Karpas-422 (cell line): ENCODE measurements at regions not wholly inside any gene's neighbourhood (a gene's known extent, or its start where the extent isn't known, plus 50 kb on each side); places are given as distances from the start of the nearest gene placed in this dataset.

Source experiments
- DNase-seq: peaks from one replicate; pipeline ENCODE4 v3.0.0-alpha.2; 2015
- H2AFZ ChIP-seq: fragments of 200-600 bp; sonication (generic); 2 replicates; pipeline ENCODE4 v1.6.1; 2014; ENCODE audit warnings: antibody characterized with exemption, low read length, mixed read lengths
- H3K27ac ChIP-seq: fragments of 200-600 bp; sonication (generic); 2 replicates; pipeline ENCODE4 v1.5.1; 2014; ENCODE audit warnings: mild to moderate bottlenecking, low read length, moderate library complexity
- H3K27me3 ChIP-seq: fragments of 200-600 bp; sonication (generic); 2 replicates; pipeline ENCODE4 v1.6.1; 2014; ENCODE audit warnings: low read length, mixed read lengths
- H3K36me3 ChIP-seq: fragments of 200-600 bp; sonication (generic); 2 replicates; pipeline ENCODE4 v1.6.1; 2014; ENCODE audit warnings: low read length, mixed read lengths; ENCODE audit not compliant: insufficient read depth
- H3K4me1 ChIP-seq: fragments of 200-600 bp; sonication (generic); 2 replicates; pipeline ENCODE4 v1.6.1; 2014; ENCODE audit warnings: mild to moderate bottlenecking, low read length, mixed read lengths
- H3K4me2 ChIP-seq: fragments of 200-600 bp; sonication (generic); 2 replicates; pipeline ENCODE4 v1.6.1; 2014; ENCODE audit warnings: low read length, low read depth, mild to moderate bottlenecking; ENCODE audit not compliant: poor library complexity, severe bottlenecking
- H3K4me3 ChIP-seq: fragments of 200-600 bp; sonication (generic); 2 replicates; pipeline ENCODE4 v1.5.1; 2014; ENCODE audit warnings: mild to moderate bottlenecking, antibody characterized with exemption, low read length, mixed read lengths
- H3K79me2 ChIP-seq: fragments of 200-600 bp; sonication (generic); 2 replicates; pipeline ENCODE4 v1.6.1; 2014; ENCODE audit warnings: mild to moderate bottlenecking, low read length, mixed read lengths
- H3K9ac ChIP-seq: fragments of 200-600 bp; sonication (generic); 2 replicates; pipeline ENCODE4 v1.6.0; 2014; ENCODE audit warnings: low read length
- H3K9me2 ChIP-seq: fragments of 200-600 bp; sonication (generic), shearing (Covaris generic); replicated peaks from 2 replicates; pipeline ENCODE4 v1.6.0; 2014; ENCODE audit warnings: mild to moderate bottlenecking, low read length, moderate library complexity; ENCODE audit not compliant: insufficient read depth
- H3K9me3 ChIP-seq: fragments of 300-700, 200-600 bp; sonication (generic); 2 replicates; pipeline ENCODE4 v1.6.1; 2014; ENCODE audit warnings: low read length, mixed read lengths
- H4K20me1 ChIP-seq: fragments of 200-600 bp; sonication (generic); 2 replicates; pipeline ENCODE4 v1.6.1; 2014; ENCODE audit warnings: mild to moderate bottlenecking, antibody characterized with exemption, low read length, low read depth; ENCODE audit not compliant: insufficient read depth

DNA sequence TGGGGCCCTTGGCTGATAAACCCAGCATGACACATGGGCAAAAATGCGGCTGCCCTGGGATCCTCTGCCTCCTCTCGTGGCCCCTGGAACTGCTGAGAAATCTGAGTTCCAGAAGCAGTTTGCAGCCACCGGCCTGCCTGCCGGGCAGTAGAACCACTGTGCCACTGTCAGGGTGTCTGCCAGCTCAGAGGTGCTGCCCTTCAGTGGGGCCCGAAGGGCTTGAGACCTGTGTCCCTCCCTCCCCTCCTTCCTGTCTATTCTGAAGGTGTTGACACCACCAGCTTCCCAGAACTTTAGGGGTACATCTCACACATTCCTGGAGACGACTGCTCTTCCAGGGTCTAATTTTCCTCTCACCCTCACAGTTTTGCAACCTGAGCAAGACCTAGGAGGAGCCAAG, 88.2 kb upstream of the POMGNT2 start:
- Histone ChIP-seq H2AFZ (no peak overlapping the region), H3K27ac (no peak overlapping the region)

DNA sequence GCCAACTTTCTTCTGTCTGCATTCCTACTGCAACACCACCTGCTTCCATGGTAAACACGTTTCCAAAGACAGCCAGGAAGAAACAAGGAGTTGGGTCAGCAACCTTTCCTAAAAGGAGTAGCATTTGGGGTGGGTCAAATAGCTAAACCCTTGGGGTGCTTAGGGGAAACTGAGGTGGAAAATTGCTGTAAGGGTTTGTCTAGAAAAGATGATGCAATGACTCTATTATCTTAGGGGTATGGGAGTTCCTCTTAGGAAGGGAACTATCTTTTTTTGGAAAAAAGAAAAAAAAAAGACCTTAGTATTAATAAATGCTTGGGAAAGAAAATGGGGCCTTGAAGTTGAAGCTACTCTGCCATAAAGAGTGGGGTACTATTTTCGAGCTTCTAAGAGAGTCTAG, 86.1 kb upstream of the POMGNT2 start:
- Histone ChIP-seq H3K9me2 (no peaks in the 10 kb centered on the region), H3K27ac (no peak overlapping the region), H3K9me3 (no peaks in the 10 kb centered on the region), H2AFZ (no peak overlapping the region), H3K4me2 (no peak overlapping the region), H3K9ac (no peak overlapping the region), H3K4me3 (no peak overlapping the region), H3K36me3 (no peaks in the 10 kb centered on the region), H3K79me2 (no peaks in the 10 kb centered on the region), H4K20me1 (no peaks in the 10 kb centered on the region), H3K4me1 (no peaks in the 10 kb centered on the region), H3K27me3 (no peaks in the 10 kb centered on the region)
- no peak for DNase-seq

More for the DNA sequence above, 88.2 kb upstream of the POMGNT2 start:
- H3K9me3 ChIP-seq: no peaks in the 10 kb centered on the region
- no peaks in the 10 kb centered on the region for H3K36me3 ChIP-seq
- no peak overlapping the region for H3K4me3 ChIP-seq
- no peak overlapping the region for H3K9ac ChIP-seq
- H3K27me3 ChIP-seq: no peaks in the 10 kb centered on the region
- no peaks in the 10 kb centered on the region for H3K9me2 ChIP-seq
- H3K4me1 ChIP-seq: no peaks in the 10 kb centered on the region
- no peak for DNase-seq
- no peak overlapping the region for H3K4me2 ChIP-seq
- H3K79me2 ChIP-seq: no peaks in the 10 kb centered on the region
- H4K20me1 ChIP-seq: no peaks in the 10 kb centered on the region

DNA sequence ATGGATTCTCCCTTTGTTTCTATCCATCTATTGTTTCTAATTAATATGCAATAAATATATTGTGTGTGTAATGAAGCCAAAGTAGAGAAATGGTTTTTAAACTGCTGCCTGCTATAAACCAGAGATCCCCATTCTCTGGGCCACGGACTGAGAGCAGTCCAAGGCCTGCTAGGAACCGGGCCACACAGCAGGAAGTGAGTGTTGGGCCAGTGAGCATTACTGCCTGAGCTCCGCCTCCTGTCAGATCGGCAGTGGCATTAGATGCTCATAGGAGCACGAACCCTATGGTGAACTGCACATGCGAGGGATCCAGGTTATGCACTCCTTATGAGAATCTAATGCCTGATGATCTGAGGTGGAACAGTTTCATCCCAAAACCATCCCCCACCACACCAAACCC, 85.2 kb upstream of the POMGNT2 start:
- Histone ChIP-seq H3K4me1 (no peaks in the 10 kb centered on the region), H3K27ac (no peak overlapping the region), H3K36me3 (no peaks in the 10 kb centered on the region), H3K9me2 (no peaks in the 10 kb centered on the region), H3K79me2 (no peaks in the 10 kb centered on the region), H3K27me3 (no peaks in the 10 kb centered on the region), H3K4me2 (no peak overlapping the region), H3K9ac (no peak overlapping the region), H3K9me3 (no peaks in the 10 kb centered on the region), H2AFZ (no peak overlapping the region), H4K20me1 (no peaks in the 10 kb centered on the region), H3K4me3 (no peak overlapping the region)
- DNase-seq: no peak

DNA sequence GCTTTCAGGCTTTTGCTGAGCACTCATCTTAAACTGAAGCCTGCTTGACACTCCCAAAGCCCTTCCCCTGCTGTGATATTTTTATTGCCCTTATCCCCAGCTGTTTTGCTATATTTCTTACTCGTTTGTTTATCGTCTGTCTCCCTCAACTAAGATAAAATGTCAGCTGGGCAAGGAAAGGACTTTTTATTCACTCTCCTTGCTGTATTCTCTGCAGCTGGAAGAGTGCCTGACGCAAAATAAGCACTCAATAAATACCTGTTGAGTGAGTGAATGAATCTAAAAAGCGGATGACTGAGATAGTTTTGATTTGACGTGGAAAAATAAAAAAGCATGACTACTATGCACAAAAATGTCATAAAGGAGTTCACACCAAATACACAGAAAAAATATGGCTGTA, 84.8 kb upstream of the POMGNT2 start:
- Histone ChIP-seq H3K9me3 (no peaks in the 10 kb centered on the region), H3K27me3 (no peaks in the 10 kb centered on the region), H3K4me1 (no peaks in the 10 kb centered on the region), H2AFZ (no peak overlapping the region), H3K27ac (no peak overlapping the region), H3K9ac (no peak overlapping the region), H4K20me1 (no peaks in the 10 kb centered on the region), H3K4me2 (no peak overlapping the region), H3K9me2 (no peaks in the 10 kb centered on the region), H3K36me3 (no peaks in the 10 kb centered on the region), H3K4me3 (no peak overlapping the region), H3K79me2 (no peaks in the 10 kb centered on the region)
- DNase-seq: no peak

DNA sequence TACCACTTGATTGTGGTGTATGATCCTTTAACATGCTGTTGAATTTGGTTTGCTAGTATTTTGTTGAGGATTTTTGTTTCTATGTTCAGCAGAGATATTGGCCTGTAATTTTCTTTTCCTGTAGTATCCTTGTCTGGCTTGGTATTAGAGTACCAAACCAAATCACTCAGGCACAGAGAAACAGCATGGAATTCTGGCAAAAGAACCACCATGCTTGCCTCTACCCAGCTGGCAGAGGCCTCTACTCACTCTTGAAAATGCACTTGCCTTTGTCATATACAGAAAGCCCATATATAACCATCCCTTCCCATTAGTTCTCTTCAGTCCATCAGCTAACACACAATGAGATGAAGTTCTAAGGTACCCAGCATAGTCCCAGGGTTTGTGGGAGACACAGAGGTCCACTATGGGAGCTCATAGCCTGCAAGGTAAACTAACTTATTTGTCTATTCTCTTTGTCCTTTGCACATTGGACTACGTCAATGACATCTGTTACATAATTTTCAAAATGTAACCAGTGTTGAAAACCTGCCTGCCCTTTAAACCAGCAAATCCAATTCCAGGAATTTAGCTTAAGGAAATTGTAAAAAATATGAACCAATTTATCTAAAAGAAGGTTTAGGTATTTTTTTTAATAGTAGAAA, 82.1 kb upstream of the POMGNT2 start:
- H3K27me3 ChIP-seq: no peaks in the 10 kb centered on the region
- no peak for DNase-seq
- H3K9me2 ChIP-seq: no peaks in the 10 kb centered on the region
- no peak overlapping the region for H3K4me2 ChIP-seq
- no peaks in the 10 kb centered on the region for H3K36me3 ChIP-seq
- H2AFZ ChIP-seq: no peak overlapping the region
- no peaks in the 10 kb centered on the region for H4K20me1 ChIP-seq
- H3K9ac ChIP-seq: no peak overlapping the region
- no peak overlapping the region for H3K4me3 ChIP-seq
- no peaks in the 10 kb centered on the region for H3K9me3 ChIP-seq
- H3K79me2 ChIP-seq: no peaks in the 10 kb centered on the region
- no peaks in the 10 kb centered on the region for H3K4me1 ChIP-seq
- no peak overlapping the region for H3K27ac ChIP-seq

DNA sequence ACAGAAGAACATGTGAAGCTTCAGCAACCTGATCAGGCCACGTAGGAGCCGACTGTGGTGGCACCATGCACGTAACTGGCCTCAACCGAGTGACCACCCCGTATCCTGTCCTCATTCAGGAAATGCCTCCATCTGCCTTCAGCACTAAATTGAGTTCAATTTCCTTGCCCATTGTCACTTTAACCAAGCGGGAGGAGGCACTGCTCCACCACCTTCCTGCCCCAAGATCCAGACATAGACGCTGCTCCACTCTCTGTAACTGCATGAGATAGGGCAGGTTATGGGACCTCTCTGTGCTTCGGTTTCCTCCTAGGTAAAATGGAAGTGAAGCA, 80.1 kb upstream of the POMGNT2 start:
- Histone ChIP-seq H3K4me1 (no peaks in the 10 kb centered on the region), H3K79me2 (no peaks in the 10 kb centered on the region), H3K27ac (no peak overlapping the region), H3K9ac (no peak overlapping the region), H3K36me3 (no peaks in the 10 kb centered on the region), H3K27me3 (no peaks in the 10 kb centered on the region), H3K9me2 (no peaks in the 10 kb centered on the region), H3K9me3 (no peaks in the 10 kb centered on the region), H3K4me2 (no peak overlapping the region), H4K20me1 (no peaks in the 10 kb centered on the region), H2AFZ (no peak overlapping the region), H3K4me3 (no peak overlapping the region)
- no peak for DNase-seq

DNA sequence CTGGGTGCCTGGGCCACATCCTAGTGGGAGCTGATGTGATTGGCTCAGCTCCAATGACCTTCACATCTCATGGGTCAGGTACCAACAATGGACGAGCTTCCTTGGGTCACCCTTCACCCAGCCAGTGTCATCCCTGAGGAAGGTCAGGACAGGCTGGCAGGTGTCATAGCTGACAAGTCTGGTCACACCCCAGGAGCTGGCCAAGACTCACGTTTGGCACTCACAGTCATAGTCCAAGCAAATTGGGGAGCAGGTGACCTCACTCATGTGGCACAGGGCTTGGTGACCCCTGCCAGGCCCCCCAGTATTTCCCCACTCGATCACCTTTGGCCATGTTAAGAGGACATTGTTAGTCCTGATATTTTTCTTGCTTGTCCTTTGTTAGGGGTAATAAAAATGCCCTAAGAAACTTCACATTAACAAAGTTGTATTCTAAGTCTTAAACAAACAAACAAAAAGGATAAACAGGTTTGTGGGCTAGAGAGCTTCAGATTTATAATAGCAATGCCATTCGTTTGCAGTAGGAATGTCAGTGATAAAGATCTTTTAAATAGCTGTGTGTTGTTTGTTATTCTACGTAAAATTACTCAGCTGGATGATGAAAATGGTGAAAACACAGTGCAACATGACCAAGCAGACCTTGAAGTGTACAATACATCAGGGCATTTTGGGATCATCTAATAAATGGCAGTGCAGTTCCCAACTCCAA, 79.5 kb upstream of the POMGNT2 start:
- Histone ChIP-seq H3K4me1 (no peaks in the 10 kb centered on the region), H3K9me2 (no peaks in the 10 kb centered on the region), H4K20me1 (no peaks in the 10 kb centered on the region), H3K9ac (no peak overlapping the region), H3K4me3 (no peak overlapping the region), H2AFZ (no peak overlapping the region), H3K27me3 (no peaks in the 10 kb centered on the region), H3K36me3 (no peaks in the 10 kb centered on the region), H3K4me2 (no peak overlapping the region), H3K27ac (no peak overlapping the region), H3K79me2 (no peaks in the 10 kb centered on the region), H3K9me3 (no peaks in the 10 kb centered on the region)
- DNase-seq: no peak

DNA sequence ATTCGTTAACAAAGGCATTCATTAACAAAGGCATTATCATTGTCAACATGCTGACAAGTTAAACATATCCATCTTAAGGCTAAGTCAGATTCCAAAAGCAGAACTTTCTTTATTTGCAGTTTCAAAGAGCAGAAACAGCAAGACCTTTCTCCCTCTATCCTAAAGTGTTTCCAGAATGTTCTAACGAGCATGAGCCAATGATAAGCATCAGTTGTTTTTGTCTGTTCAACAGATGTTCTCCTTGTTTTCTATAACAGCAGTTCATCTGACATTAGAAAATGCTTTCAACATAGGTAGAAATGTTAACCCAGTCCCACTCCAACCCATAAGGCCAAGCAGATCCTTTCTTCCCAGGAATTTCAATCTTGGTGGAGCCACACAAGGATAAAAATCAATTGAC, 77.6 kb upstream of the POMGNT2 start:
- Histone ChIP-seq H3K79me2 (no peaks in the 10 kb centered on the region), H3K4me3 (no peak overlapping the region), H3K4me1 (no peaks in the 10 kb centered on the region), H3K36me3 (no peaks in the 10 kb centered on the region), H3K9me2 (no peaks in the 10 kb centered on the region), H3K27me3 (no peaks in the 10 kb centered on the region), H3K9ac (no peak overlapping the region), H2AFZ (no peak overlapping the region), H3K9me3 (no peaks in the 10 kb centered on the region), H3K27ac (no peak overlapping the region), H3K4me2 (no peak overlapping the region), H4K20me1 (no peaks in the 10 kb centered on the region)
- DNase-seq: no peak
